ENCODE measurements at regions not wholly inside any gene's neighbourhood (a gene's known extent, or its start where the extent isn't known, plus 50 kb on each side); places are given as distances from the start of the nearest gene placed in this dataset.

DNA sequence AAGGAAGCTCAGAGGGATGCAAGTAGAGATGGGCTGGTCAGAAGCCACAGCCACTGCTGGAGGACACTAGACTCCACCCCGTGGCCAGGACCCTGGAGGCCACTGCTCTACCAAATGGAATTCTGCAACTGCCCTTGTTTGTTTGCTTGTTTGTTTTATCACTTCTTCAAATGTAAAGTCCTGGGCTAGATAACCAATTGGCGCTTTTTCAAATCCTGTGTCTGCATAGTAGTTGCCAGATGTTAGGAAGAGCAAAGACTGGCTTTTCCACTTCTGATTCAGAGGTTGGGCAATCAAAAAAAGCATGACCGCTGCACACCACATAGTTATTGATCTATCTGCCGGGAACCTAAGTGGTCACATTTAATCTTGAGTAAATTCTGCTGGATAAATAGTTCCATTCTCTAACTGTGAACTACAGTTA is 255.2 kb upstream of the SFRP2 start:
- DNase-seq (ENCODE audit: low read depth in 2 of 2), result no peak
- no peaks in the 10 kb centered on the region for H3K27me3 ChIP-seq (ENCODE audit: control insufficient read depth, insufficient read depth, low read length)
- H2AFZ ChIP-seq (ENCODE audit: low read length), result no peak overlapping the region
- no peaks in the 10 kb centered on the region for H3K79me2 ChIP-seq (ENCODE audit: control insufficient read depth, insufficient read depth, low read length)
- no peaks in the 10 kb centered on the region for H3K4me1 ChIP-seq (ENCODE audit: control insufficient read depth, extremely low read depth, insufficient read depth, low read length)
- no peak for TF ChIP-seq CTCF (conservative IDR thresholded peaks at IDR 0.05 in 1 of 2, IDR thresholded peaks at IDR 0.05 in 1 of 2; ENCODE audit: low read depth in 1 of 2, low read length in 2 of 2)
- no peak for TF ChIP-seq EZH2 (IDR thresholded peaks at IDR 0.05; ENCODE audit: low read length, missing control alignments)
- H3K4me2 ChIP-seq (ENCODE audit: extremely low read depth, insufficient read depth, low read length), result no peak overlapping the region
- no peaks in the 10 kb centered on the region for H4K20me1 ChIP-seq (ENCODE audit: control insufficient read depth, extremely low read depth, insufficient read depth, low read length)
- H3K9ac ChIP-seq (ENCODE audit: insufficient read depth, low read length), result no peak overlapping the region
- H3K9me3 ChIP-seq (ENCODE audit: control insufficient read depth, insufficient read depth, low read depth, low read length), result no peaks in the 10 kb centered on the region
- no peak overlapping the region for H3K27ac ChIP-seq (ENCODE audit: insufficient read depth, low read length)
- H3K4me3 ChIP-seq (replicated peaks in 1 of 4; ENCODE audit: control extremely low read depth in 1 of 4, insufficient read depth in 1 of 4, low read depth in 3 of 4, low read length in 4 of 4), result no peak overlapping the region
- no peaks in the 10 kb centered on the region for H3K36me3 ChIP-seq (ENCODE audit: control insufficient read depth, insufficient read depth, low read length)

- no peak overlapping the region for H3K4me3 ChIP-seq (replicated peaks in 1 of 4; ENCODE audit: control extremely low read depth in 1 of 4, insufficient read depth in 1 of 4, low read depth in 3 of 4, low read length in 4 of 4)
- H3K4me1 ChIP-seq (ENCODE audit: control insufficient read depth, extremely low read depth, insufficient read depth, low read length), result no peaks in the 10 kb centered on the region
- no peak overlapping the region for H3K4me2 ChIP-seq (ENCODE audit: extremely low read depth, insufficient read depth, low read length)
- no peaks in the 10 kb centered on the region for H4K20me1 ChIP-seq (ENCODE audit: control insufficient read depth, extremely low read depth, insufficient read depth, low read length)
- H2AFZ ChIP-seq (ENCODE audit: low read length), result no peak overlapping the region
- TF ChIP-seq CTCF (conservative IDR thresholded peaks at IDR 0.05 in 1 of 2, IDR thresholded peaks at IDR 0.05 in 1 of 2; ENCODE audit: low read depth in 1 of 2, low read length in 2 of 2) (no peak), EZH2 (IDR thresholded peaks at IDR 0.05; ENCODE audit: low read length, missing control alignments) (no peak)
- H3K27ac ChIP-seq (ENCODE audit: insufficient read depth, low read length), result no peak overlapping the region
- no peaks in the 10 kb centered on the region for H3K79me2 ChIP-seq (ENCODE audit: control insufficient read depth, insufficient read depth, low read length)
- no peaks in the 10 kb centered on the region for H3K27me3 ChIP-seq (ENCODE audit: control insufficient read depth, insufficient read depth, low read length)
- DNase-seq (ENCODE audit: low read depth in 2 of 2), result no peak
- H3K9ac ChIP-seq (ENCODE audit: insufficient read depth, low read length), result no peak overlapping the region
- H3K9me3 ChIP-seq (ENCODE audit: control insufficient read depth, insufficient read depth, low read depth, low read length), result no peaks in the 10 kb centered on the region
- H3K36me3 ChIP-seq (ENCODE audit: control insufficient read depth, insufficient read depth, low read length), result no peaks in the 10 kb centered on the region
These were observed 252.8 kb upstream of the SFRP2 start for GRCh38 chr4:154041640-154042039.

GRCh38 chr4:154039435-154040343 is 250.8 kb upstream of the SFRP2 start:
- Histone ChIP-seq H3K36me3 (ENCODE audit: control insufficient read depth, insufficient read depth, low read length) (no peaks in the 10 kb centered on the region), H3K27me3 (ENCODE audit: control insufficient read depth, insufficient read depth, low read length) (no peaks in the 10 kb centered on the region), H3K9ac (ENCODE audit: insufficient read depth, low read length) (no peak overlapping the region), H2AFZ (ENCODE audit: low read length) (no peak overlapping the region), H4K20me1 (ENCODE audit: control insufficient read depth, extremely low read depth, insufficient read depth, low read length) (no peaks in the 10 kb centered on the region), H3K27ac (ENCODE audit: insufficient read depth, low read length) (no peak overlapping the region), H3K4me3 (replicated peaks in 1 of 4; ENCODE audit: control extremely low read depth in 1 of 4, insufficient read depth in 1 of 4, low read depth in 3 of 4, low read length in 4 of 4) (no peak overlapping the region), H3K9me3 (ENCODE audit: control insufficient read depth, insufficient read depth, low read depth, low read length) (no peaks in the 10 kb centered on the region), H3K4me2 (ENCODE audit: extremely low read depth, insufficient read depth, low read length) (no peak overlapping the region), H3K79me2 (ENCODE audit: control insufficient read depth, insufficient read depth, low read length) (no peaks in the 10 kb centered on the region), H3K4me1 (ENCODE audit: control insufficient read depth, extremely low read depth, insufficient read depth, low read length) (no peaks in the 10 kb centered on the region)
- TF ChIP-seq CTCF (conservative IDR thresholded peaks at IDR 0.05 in 1 of 2, IDR thresholded peaks at IDR 0.05 in 1 of 2; ENCODE audit: low read depth in 1 of 2, low read length in 2 of 2) (no peak), EZH2 (IDR thresholded peaks at IDR 0.05; ENCODE audit: low read length, missing control alignments) (no peak)
- DNase-seq (ENCODE audit: low read depth in 2 of 2), result no peak
